NB4 (cell line): ENCODE measurements at regions not wholly inside any gene's neighbourhood (a gene's known extent, or its start where the extent isn't known, plus 50 kb on each side); places are given as distances from the start of the nearest gene placed in this dataset.

Experiments
- DNase-seq: peaks from one replicate; pipeline ENCODE4 v3.0.0; 2010; ENCODE audit warnings: low read depth
- H3K4me3 ChIP-seq: one replicate; pipeline ENCODE4 v1.5.1; 2011; ENCODE audit warnings: mild to moderate bottlenecking, low read depth, low read length, moderate library complexity
- CTCF ChIP-seq: IDR thresholded peaks from one replicate; pipeline ENCODE4 v1.5.1; 2012; ENCODE audit warnings: low read depth, low read length
- MAX ChIP-seq: IDR thresholded peaks from 2 replicates; pipeline ENCODE4 v1.6.1; 2011; ENCODE audit warnings: low read depth, low read length
- MYC ChIP-seq: IDR thresholded peaks from 2 replicates; pipeline ENCODE4 v1.6.1; 2011; ENCODE audit warnings: low read depth, low read length
- POLR2A ChIP-seq: IDR thresholded peaks from 2 replicates; pipeline ENCODE4 v1.6.1; 2011; ENCODE audit warnings: mild to moderate bottlenecking; ENCODE audit not compliant: insufficient read length; ENCODE audit errors: extremely low read depth

- TF ChIP-seq POLR2A (no peak), CTCF (no peak), MYC (no peak), MAX (no peak)
- DNase-seq = no peak
- no peak overlapping the region for H3K4me3 ChIP-seq
These were observed 61.2 kb upstream of the OTOGL start for GRCh38 chr12:80038062-80038560.

DNA sequence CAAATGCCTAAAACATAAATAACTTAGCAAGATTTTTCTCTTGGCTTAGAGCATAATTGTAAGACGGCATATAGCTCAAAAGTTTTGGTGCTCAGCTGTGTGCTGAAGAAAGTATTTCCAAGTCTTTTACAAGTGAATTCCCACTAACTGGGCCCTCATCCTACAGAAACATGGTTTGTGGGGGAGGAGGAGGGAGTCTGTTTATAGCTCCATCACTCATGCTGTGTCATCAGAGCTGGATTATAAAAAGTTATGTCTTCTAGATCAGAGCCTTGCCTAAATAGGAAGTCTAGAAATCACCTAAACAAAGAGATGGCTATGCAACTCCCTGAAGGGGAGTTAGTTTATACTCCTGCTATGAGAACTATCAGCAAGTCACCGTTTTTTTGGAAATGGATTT is 65.9 kb upstream of the OTOGL start:
- no peak for DNase-seq
- H3K4me3 ChIP-seq = no peak overlapping the region

DNA sequence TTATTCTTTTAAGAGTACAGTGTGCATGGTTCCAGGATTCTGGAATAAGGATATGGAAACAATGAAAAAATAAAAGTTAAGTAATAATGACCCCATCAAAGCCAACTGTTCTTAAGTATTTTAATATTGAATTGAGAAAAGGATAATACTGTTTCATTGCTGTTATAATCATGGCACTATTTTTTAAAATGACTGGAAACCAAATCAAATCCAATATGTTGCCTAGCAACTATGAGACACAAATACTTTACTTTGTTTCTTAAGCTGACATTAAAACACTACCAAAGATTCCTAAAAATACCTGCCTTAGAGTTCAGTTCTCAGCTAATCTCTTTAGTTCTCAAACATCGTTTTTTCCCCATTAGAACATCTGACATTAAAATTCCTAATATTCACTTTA is 66.4 kb upstream of the OTOGL start:
- TF ChIP-seq CTCF = no peak
- no peak for DNase-seq
- no peak overlapping the region for H3K4me3 ChIP-seq

More for the DNA sequence above, 65.9 kb upstream of the OTOGL start:
- TF ChIP-seq MAX (no peak), CTCF (no peak), MYC (no peak), POLR2A (no peak)

GRCh38 chr12:80031229-80031628 is 68.1 kb upstream of the OTOGL start:
- DNase-seq = no peak
- TF ChIP-seq CTCF = no peak
- no peak for TF ChIP-seq MYC
- TF ChIP-seq MAX = no peak
- no peak for TF ChIP-seq POLR2A
- H3K4me3 ChIP-seq = no peak overlapping the region

- TF ChIP-seq POLR2A = no peak
- no peak for TF ChIP-seq CTCF
- no peak for TF ChIP-seq MYC
- no peak for TF ChIP-seq MAX
- DNase-seq = no peak
- H3K4me3 ChIP-seq = no peak overlapping the region
These were observed 73.7 kb upstream of the OTOGL start for GRCh38 chr12:80025638-80026037.

- H3K4me3 ChIP-seq = no peak overlapping the region
- TF ChIP-seq POLR2A (no peak), CTCF (no peak), MAX (no peak)
- DNase-seq = no peak
These were observed 79.6 kb upstream of the OTOGL start for GRCh38 chr12:80019691-80020090.
